Small intestine (tissue), 7 donors: ENCODE measurements at regions not wholly inside any gene's neighbourhood (a gene's known extent, or its start where the extent isn't known, plus 50 kb on each side); places are given as distances from the start of the nearest gene placed in this dataset.
A peak's percentile ranks its signal among the peaks of the same experiment; 100 is the strongest.

Experiments
- DNase-seq, 2 donors: peaks; one replicate each; pipeline versions ENCODE4 v3.0.0 to v3.0.0-alpha.2; 2013
- FAIRE-seq: peaks from 2 replicates; lab custom pipeline; 2012; peaks lifted over from hg19 to GRCh38; lab: Jason Lieb, UNC
- H3K27ac ChIP-seq, 3 donors: one replicate each; pipeline ENCODE4 v1.5.1; 2013; ENCODE audit warnings: low read length in 2 of 3, mild to moderate bottlenecking in 2 of 3, control low read depth in 1 of 3, inconsistent platforms in 1 of 3, low read depth in 1 of 3, moderate library complexity in 1 of 3
- H3K27me3 ChIP-seq, 3 donors: one replicate each; pipeline ENCODE4 v1.6.1; 2013; ENCODE audit warnings: low read length in 3 of 3, inconsistent platforms in 1 of 3; ENCODE audit not compliant: control insufficient read depth in 3 of 3, insufficient read depth in 3 of 3
- H3K36me3 ChIP-seq, 3 donors: one replicate each; pipeline ENCODE4 v1.6.1; 2013; ENCODE audit warnings: low read length in 3 of 3, inconsistent platforms in 1 of 3, low read depth in 1 of 3, mild to moderate bottlenecking in 1 of 3, moderate library complexity in 1 of 3; ENCODE audit not compliant: control insufficient read depth in 3 of 3, insufficient read depth in 2 of 3
- H3K4me1 ChIP-seq, 3 donors: one replicate each; pipeline ENCODE4 v1.6.1; 2013; ENCODE audit warnings: low read length in 2 of 3, inconsistent platforms in 1 of 3, low read depth in 1 of 3, mild to moderate bottlenecking in 1 of 3, moderate library complexity in 1 of 3; ENCODE audit not compliant: control insufficient read depth in 3 of 3, insufficient read depth in 2 of 3
- H3K4me3 ChIP-seq, 3 donors: one replicate each; pipeline ENCODE4 v1.5.1; 2013; ENCODE audit warnings: low read length in 3 of 3, control low read depth in 1 of 3, inconsistent platforms in 1 of 3, low read depth in 1 of 3, mild to moderate bottlenecking in 1 of 3, moderate library complexity in 1 of 3
- H3K9me3 ChIP-seq, 2 donors: one replicate each; pipeline ENCODE4 v1.6.1; 2013; ENCODE audit warnings: low read depth in 1 of 2, low read length in 1 of 2; ENCODE audit not compliant: control insufficient read depth in 2 of 2, insufficient read depth in 1 of 2
- WGBS, 3 donors: extraction: QIAGEN DNeasy Blood & Tissue Kit; methylation state at CpG; one replicate each; pipeline ENCODE4 v1.1.7; 2013; 5-methylcytosine and 5-hydroxymethylcytosine counted together
- donor health status: healthy with polysubstance abuse.
- donor health status: control.
- donor health status: control.
- donor health status: Bipolar disorder and iron deficiency.
- donor health status: healthy.

DNA sequence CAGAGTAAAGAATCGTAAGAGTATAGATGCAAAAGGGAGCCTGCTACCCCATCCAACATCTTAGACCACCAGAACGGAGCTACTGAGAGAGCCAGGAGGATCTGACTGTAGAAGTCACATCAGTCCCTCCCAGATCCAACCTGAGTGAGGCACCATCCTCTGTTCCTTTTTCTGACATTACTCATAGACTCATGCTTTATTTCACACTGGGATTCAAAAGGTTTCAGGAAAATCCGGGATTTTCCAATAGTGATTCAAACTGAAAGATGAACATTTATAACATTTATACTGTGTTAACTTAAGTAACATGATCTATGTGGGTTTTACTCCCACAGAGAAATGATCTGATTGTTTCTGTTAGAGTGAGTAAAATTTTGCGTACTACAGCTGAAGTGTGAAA lies 868.6 kb upstream of the GJE1 start:
- Histone ChIP-seq H3K4me3 (no peak overlapping the region), H3K9me3 (no peaks in the 10 kb centered on the region), H3K27me3 (no peaks in the 10 kb centered on the region), H3K36me3 (no peaks in the 10 kb centered on the region), H3K4me1 (no peaks in the 10 kb centered on the region), H3K27ac (no peak overlapping the region)
- no peak for DNase-seq
- WGBS, 3 donors: 80 to 83% (median 82%) methylated on average over 4 of the region's 4 CpGs
- no peak for FAIRE-seq

DNA sequence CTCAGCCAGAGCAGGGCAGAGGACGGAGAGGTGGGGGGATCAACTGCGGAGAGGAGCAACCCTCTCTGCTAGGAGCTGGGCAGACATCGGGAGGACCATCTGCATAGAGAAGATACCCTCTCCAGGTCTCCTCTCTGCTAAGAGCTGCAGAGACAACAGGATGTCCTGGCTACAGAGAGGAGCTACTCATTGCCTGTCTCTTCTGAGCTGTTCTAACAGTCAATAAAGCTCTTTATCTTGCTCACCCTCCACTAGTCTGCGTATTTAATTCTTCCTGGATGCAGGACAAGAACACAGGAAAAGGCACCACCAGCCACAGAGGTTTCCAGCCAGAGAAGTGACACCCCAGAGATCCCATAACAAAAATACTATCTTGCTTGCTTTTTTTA lies 871.1 kb upstream of the GJE1 start:
- no peak overlapping the region for H3K4me3 ChIP-seq
- FAIRE-seq (no peak), DNase-seq (no peak)

DNA sequence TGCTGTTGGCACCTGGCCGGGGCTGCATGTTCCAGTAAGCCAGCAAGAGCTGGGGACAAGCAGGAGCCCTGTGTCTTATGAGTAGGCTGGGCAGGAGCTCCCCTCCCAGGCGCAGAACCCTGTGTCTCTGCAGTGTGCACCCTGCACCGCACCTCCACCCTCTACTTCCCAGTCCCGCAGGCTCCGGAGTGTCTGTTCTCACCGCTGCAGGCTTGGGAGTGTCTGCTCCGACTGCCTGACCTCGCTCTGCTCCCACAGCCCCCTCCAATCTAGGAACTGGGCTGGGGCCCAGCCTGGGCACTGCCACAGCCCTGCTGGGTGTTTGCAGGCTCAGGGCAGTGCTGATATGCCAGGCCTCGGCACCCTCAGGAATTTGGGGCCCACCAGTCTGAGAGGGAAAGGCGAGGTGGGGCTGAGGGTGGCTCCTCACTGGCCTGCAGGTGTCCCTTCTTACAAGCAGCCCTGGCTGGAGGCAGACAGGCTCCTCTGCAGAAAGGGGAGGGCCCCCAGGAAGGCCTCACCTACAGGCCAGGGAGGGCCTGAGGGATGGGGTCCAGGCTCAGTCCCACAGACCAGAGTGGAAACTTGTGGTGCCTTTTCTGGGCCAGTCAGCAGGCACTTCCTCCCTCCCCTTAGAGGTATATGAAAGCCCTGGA lies 871.6 kb upstream of the GJE1 start:
- WGBS, 3 donors: 31 to 69% (median 57%) methylated on average over 9 to 10 of the region's 10 CpGs
- Histone ChIP-seq H3K4me1 (no peaks in the 10 kb centered on the region), H3K36me3 (no peaks in the 10 kb centered on the region), H3K9me3 (no peaks in the 10 kb centered on the region), H3K27me3 (no peaks in the 10 kb centered on the region), H3K27ac (no peak overlapping the region), H3K4me3 (no peak overlapping the region)
- no peak for FAIRE-seq
- DNase-seq: peak in 1 of 2 donors; percentile 16

More for the DNA sequence above, 871.1 kb upstream of the GJE1 start:
- Histone ChIP-seq H3K27ac (no peak overlapping the region), H3K9me3 (no peaks in the 10 kb centered on the region), H3K4me1 (no peaks in the 10 kb centered on the region), H3K27me3 (no peaks in the 10 kb centered on the region), H3K36me3 (no peaks in the 10 kb centered on the region)
- WGBS, 3 donors: 88 to 91% (median 90%) methylated on average over 4 of the region's 4 CpGs

DNA sequence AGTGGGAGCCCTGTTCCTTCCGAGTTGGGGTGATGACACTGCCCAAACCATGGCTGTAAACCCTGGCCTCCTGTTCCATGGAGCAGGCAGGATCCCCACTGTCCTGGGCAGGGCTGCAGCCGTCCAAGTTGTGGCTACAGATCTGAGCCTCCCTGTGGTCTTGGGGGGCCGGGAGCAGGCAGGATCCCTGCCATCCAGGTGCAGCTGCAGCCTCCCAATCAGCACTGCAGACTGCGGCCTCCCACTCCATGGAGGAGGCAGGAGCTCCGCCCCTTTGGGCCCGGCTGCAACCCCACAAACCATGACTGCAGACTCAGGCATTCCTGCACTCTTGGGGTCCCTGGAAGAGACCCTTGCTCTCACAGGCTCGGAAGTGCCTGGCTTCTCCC lies 872.1 kb upstream of the GJE1 start:
- Histone ChIP-seq H3K9me3 (no peaks in the 10 kb centered on the region), H3K36me3 (no peaks in the 10 kb centered on the region), H3K4me3 (no peak overlapping the region), H3K4me1 (no peaks in the 10 kb centered on the region), H3K27me3 (no peaks in the 10 kb centered on the region), H3K27ac (no peak overlapping the region)
- DNase-seq: no peak
- WGBS, 3 donors: 54 to 79% (median 56%) methylated on average over 7 of the region's 7 CpGs
- no peak for FAIRE-seq

DNA sequence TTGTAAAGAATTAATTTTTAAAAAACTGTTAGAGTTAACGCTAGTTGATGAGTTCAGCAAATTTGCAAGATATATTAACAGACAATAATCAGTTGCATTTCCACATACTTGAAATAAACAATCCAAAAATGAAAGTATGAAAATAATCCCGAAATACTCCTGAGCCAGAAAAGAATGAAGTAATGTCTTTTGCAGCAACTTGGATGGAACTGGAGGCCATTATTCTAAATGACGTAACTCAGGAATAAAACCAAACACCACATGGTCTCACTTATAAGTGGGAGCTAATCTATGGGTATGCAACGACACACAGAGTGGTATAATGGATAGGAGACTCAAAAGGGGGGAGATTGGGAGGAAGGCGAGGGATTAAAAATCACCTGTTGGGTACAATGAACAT lies 872.9 kb upstream of the GJE1 start:
- WGBS, 3 donors: 79 to 89% (median 85%) methylated on average over 5 of the region's 5 CpGs
- H3K36me3 ChIP-seq: no peaks in the 10 kb centered on the region
- FAIRE-seq: no peak
- H3K27ac ChIP-seq: no peak overlapping the region
- no peaks in the 10 kb centered on the region for H3K4me1 ChIP-seq
- DNase-seq: no peak
- no peaks in the 10 kb centered on the region for H3K9me3 ChIP-seq
- H3K4me3 ChIP-seq: no peak overlapping the region
- no peaks in the 10 kb centered on the region for H3K27me3 ChIP-seq

DNA sequence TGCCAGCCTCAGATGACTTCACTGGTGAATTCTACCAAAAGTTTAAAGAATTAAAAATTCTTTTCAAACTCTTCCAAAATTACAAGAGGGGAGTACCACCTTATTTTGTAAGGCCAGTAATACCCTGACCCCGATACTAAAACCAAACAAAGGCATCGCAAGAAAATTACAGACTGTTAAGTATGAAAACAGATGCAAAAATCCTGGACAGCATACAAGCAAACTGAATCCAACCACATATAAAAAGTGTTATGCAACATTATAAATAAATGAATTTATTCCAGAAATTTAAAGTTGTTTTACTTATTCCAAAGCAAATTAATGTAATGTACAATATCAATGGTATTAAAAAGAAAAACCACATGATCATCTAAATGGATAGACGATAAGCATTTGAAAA lies 873.6 kb upstream of the GJE1 start:
- FAIRE-seq (no peak), DNase-seq (no peak)
- Histone ChIP-seq H3K4me3 (no peak overlapping the region), H3K9me3 (no peaks in the 10 kb centered on the region), H3K36me3 (no peaks in the 10 kb centered on the region), H3K4me1 (no peaks in the 10 kb centered on the region), H3K27ac (no peak overlapping the region), H3K27me3 (no peaks in the 10 kb centered on the region)
- 82 to 95% (median 85%) methylated on average over 3 of the region's 3 CpGs for WGBS, 3 donors

DNA sequence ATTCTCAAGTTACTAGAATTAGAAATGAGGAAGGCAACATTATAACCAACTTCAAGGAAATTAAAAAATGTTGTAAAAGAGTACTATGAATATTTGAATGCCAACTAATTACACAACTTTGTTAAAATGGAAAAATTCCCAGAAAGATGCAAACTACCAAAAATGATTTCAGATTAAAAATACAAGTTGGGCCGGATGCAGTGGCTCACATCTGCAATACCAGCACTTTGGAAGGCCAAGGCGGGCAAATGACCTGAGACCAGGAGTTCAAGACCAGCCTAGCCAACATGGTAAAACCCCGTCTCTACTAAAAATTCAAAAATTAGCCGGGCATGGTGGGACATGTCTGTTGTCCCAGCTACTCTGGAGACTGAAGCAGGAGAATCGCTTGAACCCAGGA lies 874.2 kb upstream of the GJE1 start:
- 89 to 93% (median 92%) methylated on average over 5 of the region's 5 CpGs for WGBS, 3 donors
- H3K4me1 ChIP-seq: no peaks in the 10 kb centered on the region
- FAIRE-seq: no peak
- H3K4me3 ChIP-seq: no peak overlapping the region
- no peaks in the 10 kb centered on the region for H3K27me3 ChIP-seq
- no peak for DNase-seq
- no peak overlapping the region for H3K27ac ChIP-seq
- H3K9me3 ChIP-seq: no peaks in the 10 kb centered on the region
- H3K36me3 ChIP-seq: no peaks in the 10 kb centered on the region

DNA sequence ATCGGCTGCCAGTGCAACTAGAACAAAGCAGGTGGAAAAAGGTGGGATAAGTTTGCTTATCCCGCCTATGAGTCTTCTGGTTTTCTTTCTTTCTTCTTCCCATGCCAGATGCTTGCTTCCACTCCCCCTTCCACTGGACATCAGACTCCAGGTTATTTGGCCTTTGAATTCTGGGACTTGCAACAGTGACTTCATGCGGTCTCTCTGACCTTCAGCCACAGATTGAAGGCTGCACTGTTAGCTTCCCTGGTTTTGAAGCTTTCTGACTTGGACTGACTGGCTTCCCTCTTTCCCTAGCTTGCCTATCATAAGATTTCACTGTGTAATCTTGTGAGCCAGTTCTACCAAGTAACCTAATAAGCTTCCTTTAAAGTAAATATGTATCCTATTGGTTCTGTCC lies 878.4 kb upstream of the GJE1 start:
- Histone ChIP-seq H3K27ac (no peak overlapping the region), H3K4me1 (no peaks in the 10 kb centered on the region), H3K36me3 (no peaks in the 10 kb centered on the region), H3K9me3 (no peaks in the 10 kb centered on the region), H3K27me3 (no peaks in the 10 kb centered on the region), H3K4me3 (no peak overlapping the region)
- DNase-seq (no peak), FAIRE-seq (no peak)
- WGBS, 3 donors: 87 to 93% (median 91%) methylated on average over 3 of the region's 3 CpGs
